Right renal pelvis (tissue), 4 donors: ENCODE measurements at regions not wholly inside any gene's neighbourhood (a gene's known extent, or its start where the extent isn't known, plus 50 kb on each side); places are given as distances from the start of the nearest gene placed in this dataset.
"Not testable (repeated sequence)": the region's sequence is repeated elsewhere in the genome, so short reads cannot be mapped to it uniquely, and the experiment has no call there.

Experiments used
- DNase-seq, 4 donors: peaks; one replicate each; pipeline ENCODE4 v3.0.0-alpha.2; 2013; ENCODE audit warnings: low read depth in 4 of 4, low spot score in 3 of 4, missing footprints in 1 of 4

GRCh38 chr21:9572782-9573181 is 948.6 kb upstream of the TPTE start:
- DNase-seq: not testable (repeated sequence)

- not testable (repeated sequence) for DNase-seq
Observed at GRCh38 chr21:9573528-9573927, 947.9 kb upstream of the TPTE start.

GRCh38 chr21:9579275-9579674 is 942.1 kb upstream of the TPTE start:
- DNase-seq: not testable (repeated sequence)

GRCh38 chr21:9587941-9588340 is 933.4 kb upstream of the TPTE start:
- DNase-seq: not testable (repeated sequence)

GRCh38 chr21:9592591-9592990 is 928.8 kb upstream of the TPTE start:
- DNase-seq: not testable (repeated sequence)

- DNase-seq: not testable (repeated sequence)
Observed at GRCh38 chr21:9593646-9594045, 927.7 kb upstream of the TPTE start.

GRCh38 chr21:9614011-9614410 is 907.4 kb upstream of the TPTE start:
- DNase-seq: not testable (repeated sequence)

GRCh38 chr21:9621121-9621793 is 900.1 kb upstream of the TPTE start:
- DNase-seq: not testable (repeated sequence)

GRCh38 chr21:9628051-9628450 is 893.3 kb upstream of the TPTE start:
- DNase-seq: not testable (repeated sequence)

- not testable (repeated sequence) for DNase-seq
Observed at GRCh38 chr21:9647409-9647808, 874.0 kb upstream of the TPTE start.

- DNase-seq: not testable (repeated sequence)
Observed at GRCh38 chr21:9648331-9648730, 873.1 kb upstream of the TPTE start.

GRCh38 chr21:9648947-9649720 is 872.2 kb upstream of the TPTE start:
- DNase-seq: not testable (repeated sequence)

GRCh38 chr21:9652819-9653218 is 868.6 kb upstream of the TPTE start:
- DNase-seq: not testable (repeated sequence)

- not testable (repeated sequence) for DNase-seq
Observed at GRCh38 chr21:9655221-9655620, 866.2 kb upstream of the TPTE start.

- DNase-seq: not testable (repeated sequence)
Observed at GRCh38 chr21:9656455-9656854, 864.9 kb upstream of the TPTE start.

GRCh38 chr21:9657779-9658178 is 863.6 kb upstream of the TPTE start:
- DNase-seq: not testable (repeated sequence)

GRCh38 chr21:9659877-9660276 is 861.5 kb upstream of the TPTE start:
- not testable (repeated sequence) for DNase-seq

GRCh38 chr21:9663914-9664729 is 857.3 kb upstream of the TPTE start:
- DNase-seq: not testable (repeated sequence)

- not testable (repeated sequence) for DNase-seq
Observed at GRCh38 chr21:9675811-9676210, 845.6 kb upstream of the TPTE start.

GRCh38 chr21:9679029-9679428 is 842.4 kb upstream of the TPTE start:
- not testable (repeated sequence) for DNase-seq

GRCh38 chr21:9688945-9689344 is 832.4 kb upstream of the TPTE start:
- DNase-seq: not testable (repeated sequence)
